ENCODE measurements at regions not wholly inside any gene's neighbourhood (a gene's known extent, or its start where the extent isn't known, plus 50 kb on each side); places are given as distances from the start of the nearest gene placed in this dataset.

DNA sequence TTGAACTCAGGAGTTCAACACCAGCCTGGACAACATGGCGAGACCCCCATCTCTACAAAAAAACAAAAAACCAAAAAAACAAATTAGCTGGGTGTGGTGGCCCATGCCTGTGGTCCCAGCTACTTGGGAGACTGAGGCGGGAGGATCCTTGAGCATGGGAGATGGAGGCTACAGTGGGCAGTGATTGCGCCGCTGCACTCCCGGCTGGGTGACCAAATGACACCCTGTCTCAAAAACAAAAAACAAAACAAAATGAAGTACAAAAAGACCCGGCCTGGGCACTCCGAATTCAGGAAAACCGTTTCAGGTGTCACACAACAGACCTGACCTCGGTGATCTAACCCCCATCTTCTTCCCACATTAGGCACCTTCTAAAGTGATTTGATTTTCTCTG is 65.5 kb downstream of the INSIG1 start:
- no peak for TF ChIP-seq POLR2AphosphoS5 (IDR thresholded peaks at IDR 0.05; ENCODE audit: insufficient read depth, low read depth, low read length)
- TF ChIP-seq FOS (IDR thresholded peaks at IDR 0.05; ENCODE audit: borderline replicate concordance, insufficient read depth, low read length), result no peak
- no peak for TF ChIP-seq POLR2A (IDR thresholded peaks at IDR 0.05; ENCODE audit: low read depth, low read length)
- TF ChIP-seq, protein P1, sequence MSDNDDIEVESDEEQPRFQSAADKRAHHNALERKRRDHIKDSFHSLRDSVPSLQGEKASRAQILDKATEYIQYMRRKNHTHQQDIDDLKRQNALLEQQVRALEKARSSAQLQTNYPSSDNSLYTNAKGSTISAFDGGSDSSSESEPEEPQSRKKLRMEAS (IDR thresholded peaks at IDR 0.05; ENCODE audit: insufficient read depth, insufficient read length), result no peak
- TF ChIP-seq MYC (IDR thresholded peaks at IDR 0.05; ENCODE audit: low read depth, low read length), result no peak
- no peak for TF ChIP-seq GATA2 (IDR thresholded peaks at IDR 0.05; ENCODE audit: insufficient read depth, insufficient read length, low read depth, low read length)
- dilution Hi-C loops (cut with MboI; ENCODE audit: extremely low pct_ligation_motif_present, low sequenced_read_pairs), result no loop called here
- H3K27me3 ChIP-seq (ENCODE audit: control insufficient read depth in 2 of 2, insufficient read depth in 2 of 2, low read length in 2 of 2), result peaks cover 2 to 5% of the 10 kb centered on the region in 2 experiments

DNA sequence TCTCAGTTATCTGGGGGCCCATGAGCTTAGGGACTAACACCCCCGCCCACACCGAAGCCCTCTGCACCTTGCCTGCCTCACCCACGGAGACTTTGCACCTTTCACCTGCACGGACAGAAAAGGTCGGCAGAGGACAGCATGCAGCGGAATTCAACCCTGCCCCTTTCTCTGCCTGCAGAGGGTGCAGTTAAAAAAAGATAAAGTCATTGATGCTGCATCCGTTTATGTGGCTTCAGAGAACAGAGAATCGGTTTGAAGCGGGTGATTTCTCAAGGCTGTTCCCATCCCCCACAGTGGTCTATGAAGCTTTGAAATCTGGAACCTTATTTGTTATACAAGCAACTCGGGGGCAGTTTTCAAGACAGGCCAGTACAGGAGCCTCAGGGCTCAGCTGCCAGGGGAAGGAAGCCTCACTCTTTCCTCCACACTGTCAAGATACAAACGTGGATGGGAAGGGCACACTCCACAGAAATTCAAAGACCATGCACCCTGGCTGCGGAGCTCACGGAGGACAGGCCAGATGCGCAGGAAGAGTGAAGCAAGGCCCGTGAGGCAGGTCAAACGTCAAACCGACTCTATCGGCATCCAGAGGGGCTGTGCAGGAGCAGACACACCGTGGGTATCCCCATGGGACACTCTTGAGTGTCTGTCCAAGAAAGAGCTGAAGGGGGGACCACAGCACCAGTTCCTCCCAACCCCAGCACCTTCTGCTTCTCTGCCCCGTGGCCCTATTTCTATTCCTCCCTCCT is 66.3 kb downstream of the INSIG1 start:
- Histone ChIP-seq H3K4me1 (ENCODE audit: control insufficient read depth, extremely low read depth, insufficient read depth, low read length) (no peaks in the 10 kb centered on the region), H4K20me1 (replicated peaks; ENCODE audit: control insufficient read depth, extremely low read depth, insufficient read depth, low read length) (no peaks in the 10 kb centered on the region), H3K4me2 (ENCODE audit: insufficient read depth, low read length) (no peak overlapping the region), H3K9me1 (replicated peaks; ENCODE audit: control insufficient read depth, extremely low read depth, insufficient read depth, low read length) (no peaks in the 10 kb centered on the region), H2AFZ (ENCODE audit: low read depth, low read length) (no peak overlapping the region), H3K4me3 (replicated peaks in 1 of 3; ENCODE audit: insufficient read depth in 1 of 3, low read depth in 1 of 3, low read length in 3 of 3) (no peak overlapping the region), H3K9ac (replicated peaks; ENCODE audit: extremely low read depth, insufficient read depth, low read length) (no peak overlapping the region), H3K9me3 (replicated peaks; ENCODE audit: control insufficient read depth, insufficient read depth, low read length) (no peaks in the 10 kb centered on the region), H3K27me3 (ENCODE audit: control insufficient read depth in 2 of 2, insufficient read depth in 2 of 2, low read length in 2 of 2) (peaks cover 2 to 5% of the 10 kb centered on the region in 2 experiments), H3K27ac (ENCODE audit: insufficient read depth, low read depth, low read length) (no peak overlapping the region), H3K36me3 (ENCODE audit: control insufficient read depth in 2 of 2, extremely low read depth in 1 of 2, insufficient read depth in 2 of 2, low read length in 2 of 2) (no peaks in the 10 kb centered on the region), H3K79me2 (ENCODE audit: control insufficient read depth, insufficient read depth, low read length) (no peaks in the 10 kb centered on the region)
- no peak for DNase-seq (ENCODE audit: low read depth, low spot score)
- no TSS peak for BruUV-seq (replicated peaks)
- dilution Hi-C loops (cut with MboI; ENCODE audit: extremely low pct_ligation_motif_present, low sequenced_read_pairs), result no loop called here
- ChIA-PET POLR2A (no interaction called here), CTCF (interaction anchor here (1.8 to 1.9 kb wide), 2 partner anchors 7 to 16 kb away, joined by 8 to 9 read pairs; no protein-coding TSS in a partner anchor)
- intact Hi-C loops (cut with micrococcal nuclease), result no loop called here
- no peak for TF ChIP-seq POLR2A (IDR thresholded peaks at IDR 0.05; ENCODE audit: low read depth, low read length)
- no peak for TF ChIP-seq GATA2 (IDR thresholded peaks at IDR 0.05; ENCODE audit: insufficient read depth, insufficient read length, low read depth, low read length)
- no peak for TF ChIP-seq MYC (IDR thresholded peaks at IDR 0.05; ENCODE audit: low read depth, low read length)
- TF ChIP-seq, protein P1 (IDR thresholded peaks at IDR 0.05; ENCODE audit: insufficient read depth, insufficient read length), result no peak
- no peak for TF ChIP-seq EZH2 (IDR thresholded peaks at IDR 0.05; ENCODE audit: borderline replicate concordance, low read depth, low read length, severe bottlenecking)
- TF ChIP-seq POLR2AphosphoS5 (IDR thresholded peaks at IDR 0.05; ENCODE audit: insufficient read depth, low read depth, low read length), result no peak
- TF ChIP-seq FOS (IDR thresholded peaks at IDR 0.05; ENCODE audit: borderline replicate concordance, insufficient read depth, low read length), result no peak
- no peak for TF ChIP-seq JUN (IDR thresholded peaks at IDR 0.05; ENCODE audit: borderline replicate concordance, insufficient read depth, insufficient read length, low read depth)
- TF ChIP-seq, protein P2, sequence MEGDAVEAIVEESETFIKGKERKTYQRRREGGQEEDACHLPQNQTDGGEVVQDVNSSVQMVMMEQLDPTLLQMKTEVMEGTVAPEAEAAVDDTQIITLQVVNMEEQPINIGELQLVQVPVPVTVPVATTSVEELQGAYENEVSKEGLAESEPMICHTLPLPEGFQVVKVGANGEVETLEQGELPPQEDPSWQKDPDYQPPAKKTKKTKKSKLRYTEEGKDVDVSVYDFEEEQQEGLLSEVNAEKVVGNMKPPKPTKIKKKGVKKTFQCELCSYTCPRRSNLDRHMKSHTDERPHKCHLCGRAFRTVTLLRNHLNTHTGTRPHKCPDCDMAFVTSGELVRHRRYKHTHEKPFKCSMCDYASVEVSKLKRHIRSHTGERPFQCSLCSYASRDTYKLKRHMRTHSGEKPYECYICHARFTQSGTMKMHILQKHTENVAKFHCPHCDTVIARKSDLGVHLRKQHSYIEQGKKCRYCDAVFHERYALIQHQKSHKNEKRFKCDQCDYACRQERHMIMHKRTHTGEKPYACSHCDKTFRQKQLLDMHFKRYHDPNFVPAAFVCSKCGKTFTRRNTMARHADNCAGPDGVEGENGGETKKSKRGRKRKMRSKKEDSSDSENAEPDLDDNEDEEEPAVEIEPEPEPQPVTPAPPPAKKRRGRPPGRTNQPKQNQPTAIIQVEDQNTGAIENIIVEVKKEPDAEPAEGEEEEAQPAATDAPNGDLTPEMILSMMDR (IDR thresholded peaks at IDR 0.05; ENCODE audit: extremely low read depth in 1 of 2, insufficient read depth in 1 of 2, low read depth in 1 of 2, low read length in 2 of 2), result no peak
- FAIRE-seq, result no peak

More for the DNA sequence above, 65.5 kb downstream of the INSIG1 start:
- Histone ChIP-seq H3K4me3 (replicated peaks in 1 of 3; ENCODE audit: insufficient read depth in 1 of 3, low read depth in 1 of 3, low read length in 3 of 3) (no peak overlapping the region), H4K20me1 (replicated peaks; ENCODE audit: control insufficient read depth, extremely low read depth, insufficient read depth, low read length) (no peaks in the 10 kb centered on the region), H3K27ac (ENCODE audit: insufficient read depth, low read depth, low read length) (no peak overlapping the region), H3K4me2 (ENCODE audit: insufficient read depth, low read length) (no peak overlapping the region), H2AFZ (ENCODE audit: low read depth, low read length) (no peak overlapping the region), H3K36me3 (ENCODE audit: control insufficient read depth in 2 of 2, extremely low read depth in 1 of 2, insufficient read depth in 2 of 2, low read length in 2 of 2) (no peaks in the 10 kb centered on the region), H3K9me1 (replicated peaks; ENCODE audit: control insufficient read depth, extremely low read depth, insufficient read depth, low read length) (no peaks in the 10 kb centered on the region), H3K4me1 (ENCODE audit: control insufficient read depth, extremely low read depth, insufficient read depth, low read length) (no peaks in the 10 kb centered on the region), H3K79me2 (ENCODE audit: control insufficient read depth, insufficient read depth, low read length) (no peaks in the 10 kb centered on the region), H3K9ac (replicated peaks; ENCODE audit: extremely low read depth, insufficient read depth, low read length) (no peak overlapping the region), H3K9me3 (replicated peaks; ENCODE audit: control insufficient read depth, insufficient read depth, low read length) (no peaks in the 10 kb centered on the region)
- DNase-seq (ENCODE audit: low read depth, low spot score) (no peak), FAIRE-seq (no peak)
- BruUV-seq (replicated peaks), result no TSS peak
- CTCF ChIA-PET, result no interaction called here
- intact Hi-C loops (cut with micrococcal nuclease), result no loop called here
- POLR2A ChIA-PET, result no interaction called here
